GM12878 (cell line): ENCODE measurements at regions not wholly inside any gene's neighbourhood (a gene's known extent, or its start where the extent isn't known, plus 50 kb on each side); places are given as distances from the start of the nearest gene placed in this dataset.

ENCODE experiments used
- ATF2 ChIP-seq: IDR thresholded peaks from 2 replicates; pipeline ENCODE4 v1.6.1; 2012; ENCODE audit warnings: low read length, inconsistent platforms
- CBFB ChIP-seq: IDR thresholded peaks from 2 replicates; pipeline ENCODE4 v1.6.1; 2016; ENCODE audit warnings: antibody characterized with exemption, low read depth
- CBX3 ChIP-seq: fragments of 200-600 bp; sonication (generic); IDR thresholded peaks from 2 replicates; pipeline ENCODE4 v1.6.1; 2016; ENCODE audit warnings: low read depth, borderline replicate concordance
- CEBPB ChIP-seq, 2 experiments: fragments of 150-350 bp in 1 of 2; IDR thresholded peaks; 2 replicates each; pipeline ENCODE4 v1.6.1; 2012 to 2014; ENCODE audit warnings: low read depth in 2 of 2, low read length in 2 of 2, borderline replicate concordance in 1 of 2, inconsistent platforms in 1 of 2
- IKZF2 ChIP-seq, 2 experiments: fragments of 450-650 bp; IDR thresholded peaks; 2 replicates each; pipeline ENCODE4 v1.6.1; 2017; ENCODE audit warnings: mild to moderate bottlenecking in 2 of 2, moderate library complexity in 2 of 2
- POLR2A ChIP-seq: IDR thresholded peaks from 2 replicates; pipeline ENCODE4 v1.6.1; 2011; ENCODE audit warnings: low read depth, mild to moderate bottlenecking, low read length
- POLR2AphosphoS5 ChIP-seq: IDR thresholded peaks from 2 replicates; pipeline ENCODE4 v1.6.1; 2011; ENCODE audit warnings: mild to moderate bottlenecking, low read length, inconsistent platforms
- PRDM15 ChIP-seq: fragments of 450-650 bp; formaldehyde crosslinking; IDR thresholded peaks from 2 replicates; pipeline ENCODE4 v1.4.0; 2020; ENCODE audit warnings: mild to moderate bottlenecking, moderate library complexity
- REST ChIP-seq: IDR thresholded peaks from 2 replicates; pipeline ENCODE4 v1.6.1; 2012; ENCODE audit warnings: mild to moderate bottlenecking, low read depth, low read length
- ZNF274 ChIP-seq: IDR thresholded peaks from one replicate; pipeline ENCODE4 v1.8.0; 2011; ENCODE audit not compliant: insufficient read length, insufficient read depth
- TF ChIP-seq, protein P1 (sequence below): fragments of 450-650 bp; IDR thresholded peaks from 2 replicates; pipeline ENCODE4 v1.6.1; 2016; ENCODE audit warnings: mild to moderate bottlenecking, moderate library complexity, borderline replicate concordance

DNA sequence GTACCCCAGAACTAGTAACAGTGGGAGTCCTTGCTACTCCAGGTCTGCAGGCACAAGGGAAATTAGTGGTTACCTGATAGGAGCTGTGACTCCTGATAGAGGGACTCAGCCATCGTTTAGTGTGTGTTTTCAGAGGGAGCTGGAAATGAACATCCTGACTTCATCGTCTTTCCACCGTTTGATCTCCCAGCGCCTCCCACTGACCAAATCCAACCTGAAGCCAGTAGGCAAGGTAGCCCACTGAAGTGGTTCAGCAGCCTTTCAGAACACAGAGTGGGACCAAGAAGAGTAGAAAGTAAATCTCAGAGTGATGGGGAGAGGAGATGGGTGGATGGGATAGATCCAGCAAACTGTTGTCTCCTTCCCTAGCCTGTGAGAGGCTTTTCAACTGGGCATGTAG is 385.9 kb downstream of the INSC start:
- TF ChIP-seq ATF2 = no peak
- TF ChIP-seq, protein P1, sequence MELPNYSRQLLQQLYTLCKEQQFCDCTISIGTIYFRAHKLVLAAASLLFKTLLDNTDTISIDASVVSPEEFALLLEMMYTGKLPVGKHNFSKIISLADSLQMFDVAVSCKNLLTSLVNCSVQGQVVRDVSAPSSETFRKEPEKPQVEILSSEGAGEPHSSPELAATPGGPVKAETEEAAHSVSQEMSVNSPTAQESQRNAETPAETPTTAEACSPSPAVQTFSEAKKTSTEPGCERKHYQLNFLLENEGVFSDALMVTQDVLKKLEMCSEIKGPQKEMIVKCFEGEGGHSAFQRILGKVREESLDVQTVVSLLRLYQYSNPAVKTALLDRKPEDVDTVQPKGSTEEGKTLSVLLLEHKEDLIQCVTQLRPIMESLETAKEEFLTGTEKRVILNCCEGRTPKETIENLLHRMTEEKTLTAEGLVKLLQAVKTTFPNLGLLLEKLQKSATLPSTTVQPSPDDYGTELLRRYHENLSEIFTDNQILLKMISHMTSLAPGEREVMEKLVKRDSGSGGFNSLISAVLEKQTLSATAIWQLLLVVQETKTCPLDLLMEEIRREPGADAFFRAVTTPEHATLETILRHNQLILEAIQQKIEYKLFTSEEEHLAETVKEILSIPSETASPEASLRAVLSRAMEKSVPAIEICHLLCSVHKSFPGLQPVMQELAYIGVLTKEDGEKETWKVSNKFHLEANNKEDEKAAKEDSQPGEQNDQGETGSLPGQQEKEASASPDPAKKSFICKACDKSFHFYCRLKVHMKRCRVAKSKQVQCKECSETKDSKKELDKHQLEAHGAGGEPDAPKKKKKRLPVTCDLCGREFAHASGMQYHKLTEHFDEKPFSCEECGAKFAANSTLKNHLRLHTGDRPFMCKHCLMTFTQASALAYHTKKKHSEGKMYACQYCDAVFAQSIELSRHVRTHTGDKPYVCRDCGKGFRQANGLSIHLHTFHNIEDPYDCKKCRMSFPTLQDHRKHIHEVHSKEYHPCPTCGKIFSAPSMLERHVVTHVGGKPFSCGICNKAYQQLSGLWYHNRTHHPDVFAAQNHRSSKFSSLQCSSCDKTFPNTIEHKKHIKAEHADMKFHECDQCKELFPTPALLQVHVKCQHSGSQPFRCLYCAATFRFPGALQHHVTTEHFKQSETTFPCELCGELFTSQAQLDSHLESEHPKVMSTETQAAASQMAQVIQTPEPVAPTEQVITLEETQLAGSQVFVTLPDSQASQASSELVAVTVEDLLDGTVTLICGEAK = no peak
- TF ChIP-seq IKZF2 (IDR thresholded peaks at IDR 0.05) = no peak
- TF ChIP-seq CBFB = no peak
- no peak for TF ChIP-seq ZNF274
- TF ChIP-seq CEBPB (IDR thresholded peaks at IDR 0.05; ENCODE audit: borderline replicate concordance in 1 of 2, low read depth in 2 of 2, low read length in 2 of 2) = no peak
- TF ChIP-seq PRDM15 = no peak
- no peak for TF ChIP-seq CBX3
- no peak for TF ChIP-seq REST
- no peak for TF ChIP-seq POLR2AphosphoS5
- no peak for TF ChIP-seq POLR2A
